SK-N-MC (cell line): ENCODE measurements at regions not wholly inside any gene's neighbourhood (a gene's known extent, or its start where the extent isn't known, plus 50 kb on each side); places are given as distances from the start of the nearest gene placed in this dataset.

Experiments
- EZH2 ChIP-seq: fragments of 200-600 bp; sonication (generic); IDR thresholded peaks from one replicate; pipeline ENCODE4 v1.6.1; 2017; ENCODE audit warnings: antibody characterized with exemption
- POLR2AphosphoS5 ChIP-seq: IDR thresholded peaks from 2 replicates; pipeline ENCODE4 v1.6.1; 2012; ENCODE audit warnings: mild to moderate bottlenecking, low read depth, low read length, borderline replicate concordance

- no peak for TF ChIP-seq POLR2AphosphoS5
- TF ChIP-seq EZH2 = no peak
These were observed 208.7 kb downstream of the VGLL3 start for GRCh38 chr3:86782286-86782685.
